ENCODE measurements at regions not wholly inside any gene's neighbourhood (a gene's known extent, or its start where the extent isn't known, plus 50 kb on each side); places are given as distances from the start of the nearest gene placed in this dataset.

DNA sequence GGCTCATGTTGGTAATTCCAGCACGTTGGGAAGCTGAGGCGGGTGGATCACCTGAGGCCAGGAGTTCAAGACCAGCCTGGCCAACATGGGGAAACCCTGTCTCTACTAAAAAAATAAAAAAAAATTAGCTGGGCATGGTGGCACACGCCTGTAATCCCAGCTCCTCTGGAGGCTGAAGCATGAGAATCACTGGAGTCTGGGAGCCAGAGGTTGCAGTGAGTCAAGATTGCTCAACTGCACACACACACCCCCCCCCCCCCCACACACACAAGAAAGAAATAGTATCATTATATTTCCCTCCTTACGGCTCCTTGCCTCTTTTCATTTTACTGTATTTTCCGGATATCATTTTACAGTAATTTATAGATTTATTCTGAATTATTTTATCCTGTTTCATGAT, 963.1 kb upstream of the GOT2 start:
- Histone ChIP-seq H3K27ac (no peak overlapping the region), H3K4me1 (no peaks in the 10 kb centered on the region), H3K4me3 (no peak overlapping the region), H3K27me3 (no peaks in the 10 kb centered on the region), H3K9me3 (no peaks in the 10 kb centered on the region), H3K36me3 (replicated peaks in 1 of 2; ENCODE audit: insufficient read depth in 1 of 2, low read depth in 2 of 2) (no peaks in the 10 kb centered on the region)
- TF ChIP-seq, protein P1, sequence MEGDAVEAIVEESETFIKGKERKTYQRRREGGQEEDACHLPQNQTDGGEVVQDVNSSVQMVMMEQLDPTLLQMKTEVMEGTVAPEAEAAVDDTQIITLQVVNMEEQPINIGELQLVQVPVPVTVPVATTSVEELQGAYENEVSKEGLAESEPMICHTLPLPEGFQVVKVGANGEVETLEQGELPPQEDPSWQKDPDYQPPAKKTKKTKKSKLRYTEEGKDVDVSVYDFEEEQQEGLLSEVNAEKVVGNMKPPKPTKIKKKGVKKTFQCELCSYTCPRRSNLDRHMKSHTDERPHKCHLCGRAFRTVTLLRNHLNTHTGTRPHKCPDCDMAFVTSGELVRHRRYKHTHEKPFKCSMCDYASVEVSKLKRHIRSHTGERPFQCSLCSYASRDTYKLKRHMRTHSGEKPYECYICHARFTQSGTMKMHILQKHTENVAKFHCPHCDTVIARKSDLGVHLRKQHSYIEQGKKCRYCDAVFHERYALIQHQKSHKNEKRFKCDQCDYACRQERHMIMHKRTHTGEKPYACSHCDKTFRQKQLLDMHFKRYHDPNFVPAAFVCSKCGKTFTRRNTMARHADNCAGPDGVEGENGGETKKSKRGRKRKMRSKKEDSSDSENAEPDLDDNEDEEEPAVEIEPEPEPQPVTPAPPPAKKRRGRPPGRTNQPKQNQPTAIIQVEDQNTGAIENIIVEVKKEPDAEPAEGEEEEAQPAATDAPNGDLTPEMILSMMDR (IDR thresholded peaks at IDR 0.05): no peak
- TF ChIP-seq POLR2A (IDR thresholded peaks at IDR 0.05): no peak
- intact Hi-C loops (cut with DNase I): no loop called here
- 49 to 64% methylated on average over 5 of the region's 5 CpGs for WGBS, 2 donors
- no peak for DNase-seq
- no peak for ATAC-seq

DNA sequence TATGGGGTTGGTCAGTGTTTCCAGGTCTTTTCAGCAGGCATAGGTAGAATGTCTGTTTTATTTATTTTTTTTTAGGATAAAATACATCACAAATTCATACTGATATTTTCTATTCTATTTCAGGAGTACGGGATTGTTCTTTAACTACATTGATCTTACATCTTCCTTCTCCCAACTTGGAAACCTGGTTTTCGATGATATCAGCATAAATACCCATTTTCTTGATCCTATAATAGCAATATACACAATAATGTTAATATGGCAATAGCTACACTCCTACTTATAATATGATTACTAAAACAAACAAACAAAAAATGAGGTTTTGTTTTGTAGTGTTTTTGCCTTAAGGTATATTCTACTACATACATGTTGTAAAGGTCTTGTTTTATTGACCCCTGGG, 962.4 kb upstream of the GOT2 start:
- Histone ChIP-seq H3K4me1 (no peaks in the 10 kb centered on the region), H3K36me3 (replicated peaks in 1 of 2; ENCODE audit: insufficient read depth in 1 of 2, low read depth in 2 of 2) (no peaks in the 10 kb centered on the region), H3K27me3 (no peaks in the 10 kb centered on the region), H3K27ac (no peak overlapping the region), H3K4me3 (no peak overlapping the region), H3K9me3 (no peaks in the 10 kb centered on the region)
- intact Hi-C loops (cut with DNase I): no loop called here
- ATAC-seq (no peak), DNase-seq (no peak)
- TF ChIP-seq, protein P1 (IDR thresholded peaks at IDR 0.05): no peak
- no peak for TF ChIP-seq POLR2A (IDR thresholded peaks at IDR 0.05)
- 61 to 80% methylated on average over 2 of the region's 2 CpGs for WGBS, 2 donors

DNA sequence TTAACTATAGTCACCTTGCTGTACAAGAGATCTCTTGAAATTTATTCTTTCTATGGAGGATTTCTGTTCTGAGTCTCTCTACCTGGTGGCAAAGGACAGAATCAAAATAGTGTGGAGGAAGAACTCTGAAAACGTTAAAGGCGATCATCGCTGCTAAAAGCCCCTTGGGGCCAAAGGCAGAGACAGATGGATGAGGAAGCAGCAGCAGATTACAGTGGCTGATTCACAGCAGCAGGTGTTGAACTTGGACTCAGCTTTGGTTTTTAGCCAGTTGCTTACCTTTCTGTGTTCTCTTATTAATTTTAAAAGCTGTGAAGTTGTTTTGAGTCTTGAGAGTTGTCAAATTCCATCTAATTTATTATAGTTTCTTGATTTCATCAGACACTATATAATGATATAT, 956.1 kb upstream of the GOT2 start:
- no peaks in the 10 kb centered on the region for H3K9me3 ChIP-seq
- WGBS, 2 donors: 62 to 79% methylated on average over 3 of the region's 3 CpGs
- no peak for ATAC-seq
- no peaks in the 10 kb centered on the region for H3K4me1 ChIP-seq
- no peaks in the 10 kb centered on the region for H3K36me3 ChIP-seq (replicated peaks in 1 of 2; ENCODE audit: insufficient read depth in 1 of 2, low read depth in 2 of 2)
- TF ChIP-seq POLR2A (IDR thresholded peaks at IDR 0.05): no peak
- TF ChIP-seq, protein P1 (IDR thresholded peaks at IDR 0.05): no peak
- intact Hi-C loops (cut with DNase I): no loop called here
- no peaks in the 10 kb centered on the region for H3K27me3 ChIP-seq
- H3K4me3 ChIP-seq: no peak overlapping the region
- no peak overlapping the region for H3K27ac ChIP-seq
- no peak for DNase-seq

DNA sequence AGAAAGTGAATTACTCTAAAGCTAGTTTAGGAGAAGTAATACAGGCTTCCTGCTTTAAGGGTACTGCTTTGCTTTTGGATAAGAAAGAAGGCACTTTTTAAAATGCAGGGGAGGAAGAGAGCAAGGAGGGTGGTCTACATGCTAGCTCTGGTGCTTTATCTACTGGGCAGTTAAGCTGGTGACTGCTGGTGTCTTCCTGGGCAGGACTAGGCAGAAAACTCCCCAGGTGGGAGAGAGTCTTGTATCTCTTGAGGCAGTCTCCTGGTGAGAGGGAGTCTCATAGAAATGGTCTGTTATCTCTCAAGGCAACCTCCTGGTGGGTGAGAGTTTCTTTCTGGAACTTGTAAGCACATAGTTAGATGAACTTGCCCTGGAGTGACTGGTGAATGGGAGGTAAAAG, 953.9 kb upstream of the GOT2 start:
- no peak overlapping the region for H3K27ac ChIP-seq
- no peaks in the 10 kb centered on the region for H3K9me3 ChIP-seq
- TF ChIP-seq POLR2A (IDR thresholded peaks at IDR 0.05): no peak
- TF ChIP-seq, protein P1 (IDR thresholded peaks at IDR 0.05): no peak
- no peak overlapping the region for H3K4me3 ChIP-seq
- intact Hi-C loops (cut with DNase I): no loop called here
- H3K36me3 ChIP-seq (replicated peaks in 1 of 2; ENCODE audit: insufficient read depth in 1 of 2, low read depth in 2 of 2): no peaks in the 10 kb centered on the region
- DNase-seq (no peak), ATAC-seq (no peak)
- H3K27me3 ChIP-seq: no peaks in the 10 kb centered on the region
- no peaks in the 10 kb centered on the region for H3K4me1 ChIP-seq

DNA sequence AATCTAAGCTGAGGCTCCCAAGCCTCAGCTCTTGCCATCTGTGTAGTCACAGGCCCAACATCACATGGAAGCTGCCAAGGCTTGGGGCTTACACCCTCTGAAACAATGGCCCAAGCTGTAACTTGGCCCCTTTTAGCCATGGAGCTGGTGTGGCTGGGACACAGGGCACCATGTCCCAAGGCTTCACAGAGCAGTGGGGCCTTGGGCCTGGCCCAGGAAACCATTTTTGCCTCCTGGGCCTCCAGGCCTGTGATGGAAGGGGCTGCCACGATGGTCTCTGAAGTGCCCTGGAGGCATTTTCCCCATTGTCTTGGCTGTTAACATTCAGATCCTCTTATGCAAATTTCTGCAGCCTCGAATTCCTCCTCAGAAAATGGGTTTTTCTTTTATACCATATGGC, 952.3 kb upstream of the GOT2 start:
- no peaks in the 10 kb centered on the region for H3K36me3 ChIP-seq (replicated peaks in 1 of 2; ENCODE audit: insufficient read depth in 1 of 2, low read depth in 2 of 2)
- no peaks in the 10 kb centered on the region for H3K27me3 ChIP-seq
- no peak for DNase-seq
- TF ChIP-seq, protein P1 (IDR thresholded peaks at IDR 0.05): no peak
- TF ChIP-seq POLR2A (IDR thresholded peaks at IDR 0.05): no peak
- no peaks in the 10 kb centered on the region for H3K4me1 ChIP-seq
- no peak overlapping the region for H3K4me3 ChIP-seq
- H3K27ac ChIP-seq: no peak overlapping the region
- 43 to 58% methylated on average over 2 of the region's 2 CpGs for WGBS, 2 donors
- intact Hi-C loops (cut with DNase I): no loop called here
- no peak for ATAC-seq
- no peaks in the 10 kb centered on the region for H3K9me3 ChIP-seq
